ENCODE measurements at regions not wholly inside any gene's neighbourhood (a gene's known extent, or its start where the extent isn't known, plus 50 kb on each side); places are given as distances from the start of the nearest gene placed in this dataset.
"Not testable (repeated sequence)": the region's sequence is repeated elsewhere in the genome, so short reads cannot be mapped to it uniquely, and the experiment has no call there.

DNA sequence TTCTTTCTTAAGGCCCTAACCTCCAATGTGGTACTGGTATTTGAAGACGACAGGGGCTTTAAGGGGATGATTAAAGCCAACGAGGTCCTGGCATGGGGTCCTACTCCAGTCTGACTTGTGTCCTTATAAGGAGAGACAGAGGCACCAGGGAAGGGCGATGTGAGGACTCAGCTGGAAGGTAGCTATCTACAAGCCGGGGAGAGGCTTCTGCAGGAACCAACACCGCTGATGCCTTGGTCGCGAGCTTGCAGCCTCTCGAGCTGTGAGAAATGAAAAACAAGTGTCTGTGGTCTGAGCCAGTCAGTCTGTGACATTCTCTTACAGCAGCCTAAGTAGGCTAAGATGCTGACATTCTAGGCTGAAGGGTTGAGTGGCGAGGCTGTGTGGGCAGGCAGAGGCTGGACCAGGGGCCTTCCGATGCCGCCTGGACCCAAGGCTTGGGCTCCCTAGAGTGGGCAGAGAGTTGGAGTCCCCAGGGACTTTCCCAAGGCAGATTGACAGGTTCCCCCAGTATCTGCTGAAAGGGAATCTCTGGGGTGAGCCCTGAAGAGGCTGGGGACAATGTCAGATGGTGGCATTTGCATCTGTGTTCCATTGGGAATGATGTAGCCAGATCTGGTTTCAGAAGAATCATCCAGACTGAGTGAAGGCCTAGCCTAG is 322.9 kb upstream of the HS6ST1 start:
- DNase-seq, result no peak

DNA sequence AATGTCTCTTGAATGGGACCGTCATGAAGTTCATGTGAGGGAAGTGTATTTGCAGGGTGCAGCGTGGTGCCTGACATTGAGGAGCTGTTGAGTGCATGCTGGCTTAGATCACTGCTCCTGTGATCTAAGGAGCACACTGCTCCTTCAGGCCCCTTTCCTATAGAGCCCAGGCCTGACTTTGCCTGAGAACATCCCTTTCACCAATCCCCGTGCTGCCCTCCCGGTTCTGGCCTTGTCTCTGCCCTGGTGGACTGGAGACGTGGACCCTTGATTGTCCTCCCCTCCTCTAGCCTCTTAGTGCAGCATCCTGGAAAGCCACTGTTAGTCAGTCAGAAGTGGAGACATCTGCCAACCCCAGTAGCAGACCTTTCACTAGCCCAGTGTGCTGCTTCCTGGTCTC is 323.6 kb upstream of the HS6ST1 start:
- DNase-seq, result no peak

DNA sequence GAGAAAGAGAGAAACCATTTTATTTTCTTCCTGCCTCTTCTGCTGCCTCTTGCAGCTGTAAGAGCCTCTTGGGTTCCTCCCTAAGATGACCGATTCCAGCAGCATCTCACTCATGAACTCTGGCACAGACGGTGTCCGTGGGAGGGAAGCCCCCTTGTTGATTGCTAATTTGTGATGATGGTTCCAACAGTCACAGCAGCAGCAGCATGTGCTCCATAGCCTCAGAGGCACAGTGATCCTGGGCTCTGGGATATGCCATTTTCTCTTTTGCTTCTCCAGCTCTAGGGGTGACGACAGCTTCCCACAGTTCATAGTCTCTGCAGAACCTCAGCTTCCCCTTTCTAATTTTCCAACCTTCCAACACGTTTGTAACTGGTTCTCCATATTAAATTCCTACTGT is 324.2 kb upstream of the HS6ST1 start:
- no peak for DNase-seq

DNA sequence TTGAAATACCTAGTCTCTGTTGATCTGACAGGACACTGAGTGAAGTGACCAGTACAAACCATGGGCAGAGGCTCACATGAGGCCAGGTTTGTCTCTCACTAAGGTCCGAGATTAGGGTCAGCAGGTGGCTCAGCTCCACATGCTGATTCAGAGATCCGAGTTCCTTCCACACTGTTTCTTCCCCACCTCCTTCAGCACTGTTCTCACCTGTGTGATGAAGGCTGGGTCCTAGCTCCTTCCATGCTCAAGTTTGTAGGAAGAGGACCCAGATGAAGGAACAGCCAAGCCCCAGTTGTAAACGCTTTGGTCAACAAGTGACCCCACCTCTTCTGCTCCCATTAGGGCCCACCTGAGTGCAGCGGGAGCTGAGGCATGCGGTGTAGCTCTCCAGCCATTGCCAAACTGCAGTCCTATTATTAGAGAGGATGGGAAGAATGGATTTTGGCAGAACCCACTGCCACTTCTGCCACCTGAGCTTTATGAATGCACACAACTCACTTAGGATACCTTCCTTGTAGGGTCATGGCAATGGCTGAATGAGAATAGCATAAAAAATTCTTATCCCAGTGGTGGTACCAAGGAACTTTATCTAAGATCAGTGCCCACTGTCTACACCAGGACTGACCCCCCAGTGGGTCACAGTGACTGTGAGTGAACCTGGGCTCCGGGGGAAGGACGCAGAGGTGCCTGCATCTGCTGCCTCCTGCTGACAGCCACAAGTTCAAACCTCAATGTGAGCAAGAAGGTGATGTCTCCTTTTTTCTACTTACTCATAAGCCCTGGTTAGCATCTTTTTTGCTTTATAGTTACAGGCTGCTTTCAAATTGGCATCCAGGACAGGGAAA is 324.8 kb upstream of the HS6ST1 start:
- no peak for DNase-seq

DNA sequence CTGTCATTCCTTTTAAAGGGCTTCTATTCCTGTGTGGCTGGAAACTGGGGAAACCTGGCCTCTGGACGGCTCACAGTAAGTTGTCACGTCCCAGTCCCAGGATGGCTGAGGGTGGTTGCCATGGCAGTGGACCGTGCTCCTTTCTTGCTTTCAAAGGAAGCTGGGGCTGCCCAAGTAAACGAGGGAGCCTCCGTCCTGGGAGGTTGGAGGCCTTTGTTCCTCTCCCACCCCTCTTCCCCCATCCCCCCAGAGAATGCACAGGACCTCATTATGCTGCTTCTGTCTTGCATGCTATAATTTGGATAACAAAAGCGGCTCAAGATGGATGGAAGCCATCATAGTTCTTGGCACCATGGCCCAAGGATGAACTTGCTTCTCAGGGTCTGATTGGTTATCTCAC is 325.5 kb upstream of the HS6ST1 start:
- no peak for DNase-seq

DNA sequence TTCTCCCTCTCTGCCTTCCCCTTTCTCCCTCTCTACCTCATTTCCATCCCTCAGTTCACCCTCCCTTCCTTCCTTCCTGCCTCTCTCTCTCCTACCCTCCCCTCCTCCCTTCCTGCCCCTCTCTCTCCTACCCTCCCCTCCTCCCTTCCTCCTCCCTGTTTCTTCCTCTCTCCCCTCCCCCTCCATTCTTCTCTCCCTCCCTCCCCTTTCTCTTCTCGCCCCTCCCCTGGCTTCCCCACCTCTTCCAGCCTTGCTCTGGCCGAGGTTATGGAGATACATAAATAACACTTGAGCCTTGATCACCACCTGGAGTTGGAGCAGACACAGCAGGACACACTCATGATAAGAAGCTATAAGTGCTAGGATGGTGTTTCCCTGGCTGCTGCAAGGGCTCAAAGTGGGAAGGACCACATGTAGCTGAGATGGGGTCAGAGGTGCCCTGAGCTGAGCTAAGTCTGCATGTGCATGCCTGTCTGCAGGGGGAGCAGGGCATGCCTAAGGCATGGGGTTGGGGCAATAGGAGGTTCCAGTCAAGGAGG is 326.1 kb upstream of the HS6ST1 start:
- no peak for DNase-seq

DNA sequence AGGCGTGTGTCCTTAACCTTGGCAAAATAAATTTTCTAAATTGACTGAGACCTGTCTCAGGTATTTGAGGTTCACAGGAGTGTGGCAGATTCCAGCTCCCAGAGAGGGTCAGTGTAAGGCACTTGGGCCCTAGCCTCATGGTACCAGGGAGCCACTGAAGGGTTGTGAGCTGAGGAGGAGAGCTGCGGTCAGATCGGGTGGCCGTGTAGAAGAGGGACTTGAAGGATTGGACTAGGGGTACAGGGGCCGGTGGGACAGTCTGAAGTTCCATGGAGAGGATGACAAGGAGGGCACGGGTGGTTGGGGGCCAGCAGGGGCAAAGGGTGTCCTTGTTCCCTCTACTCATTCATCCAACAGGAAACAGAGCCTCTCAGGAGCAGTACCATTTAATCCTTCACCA is 327.0 kb upstream of the HS6ST1 start:
- no peak for DNase-seq

DNA sequence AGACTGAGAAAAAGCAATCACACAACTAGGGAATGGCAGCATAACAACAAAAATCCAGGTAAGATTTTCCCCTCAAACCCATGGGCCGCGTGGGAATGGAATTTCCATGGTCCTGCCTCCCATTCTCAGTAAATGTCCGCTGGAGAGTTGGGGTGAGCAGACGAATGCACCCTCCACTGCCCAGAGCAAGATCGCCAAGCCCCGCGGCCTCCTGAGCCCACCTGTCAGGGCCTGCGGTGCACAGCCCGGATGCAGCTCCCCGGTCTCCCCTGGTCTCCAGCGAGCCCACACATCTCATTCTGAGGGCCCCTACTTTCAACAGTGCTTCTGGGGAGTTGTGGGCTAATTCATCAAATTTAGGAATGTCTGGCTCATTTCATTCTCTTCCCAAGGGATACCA is 327.4 kb upstream of the HS6ST1 start:
- no peak for DNase-seq

DNA sequence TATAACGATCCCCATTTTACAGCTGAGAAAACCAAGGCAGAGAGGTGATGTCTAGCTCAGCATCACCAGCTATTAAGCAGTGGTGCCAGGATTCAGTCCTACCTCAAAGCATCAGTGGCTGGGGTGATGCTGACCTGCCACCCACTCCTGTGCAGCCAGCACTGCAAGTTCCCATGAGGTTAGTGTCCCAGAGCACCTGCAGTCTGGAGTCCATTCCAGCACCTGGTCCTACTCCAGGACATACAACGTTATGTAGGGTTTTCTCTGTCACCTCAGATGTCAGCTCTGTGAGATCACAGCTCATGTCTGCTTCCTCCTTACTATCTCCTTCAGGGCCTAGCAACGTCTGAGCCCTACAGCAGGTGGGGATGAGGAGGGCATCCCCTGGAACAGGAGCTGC is 328.0 kb upstream of the HS6ST1 start:
- DNase-seq, result no peak

DNA sequence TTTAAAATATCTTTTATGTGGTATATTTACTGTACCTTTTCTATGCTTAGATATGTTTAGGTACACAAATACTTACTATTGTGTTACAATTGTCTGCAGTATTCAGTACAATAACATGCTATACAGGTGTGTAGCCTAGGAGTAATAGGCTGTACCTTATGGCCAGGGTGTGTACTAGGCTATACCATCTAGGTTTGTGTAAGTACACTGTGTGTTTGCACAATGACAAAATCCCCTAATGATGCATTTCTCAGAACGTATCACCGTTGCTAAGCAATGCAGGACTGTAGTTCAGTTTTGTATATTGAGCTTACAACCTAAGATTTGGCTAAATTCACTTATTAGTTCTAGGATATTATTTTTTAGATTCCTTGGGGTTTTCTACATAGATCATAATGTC is 332.3 kb upstream of the HS6ST1 start:
- DNase-seq, result no peak

DNA sequence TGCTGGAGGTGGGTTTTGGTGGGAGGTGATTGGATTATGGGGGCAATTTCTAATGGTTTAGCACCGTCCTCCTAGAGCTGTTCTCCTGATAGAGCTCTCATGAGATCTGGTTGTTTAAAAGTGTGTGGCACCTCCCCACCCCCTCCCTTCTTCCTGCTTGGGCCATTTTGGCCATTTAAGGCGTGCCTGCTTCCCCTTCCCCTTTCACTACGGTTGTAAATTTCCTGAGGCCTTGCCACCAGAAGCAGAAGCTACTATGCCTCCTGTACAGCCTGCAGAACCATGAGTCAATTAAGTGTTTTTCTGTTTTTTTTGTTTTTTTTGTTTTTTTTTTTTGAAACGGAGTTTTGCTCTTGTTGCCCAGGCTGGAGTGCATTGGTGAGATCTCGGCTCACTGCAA is 335.7 kb upstream of the HS6ST1 start:
- no peak for DNase-seq

DNA sequence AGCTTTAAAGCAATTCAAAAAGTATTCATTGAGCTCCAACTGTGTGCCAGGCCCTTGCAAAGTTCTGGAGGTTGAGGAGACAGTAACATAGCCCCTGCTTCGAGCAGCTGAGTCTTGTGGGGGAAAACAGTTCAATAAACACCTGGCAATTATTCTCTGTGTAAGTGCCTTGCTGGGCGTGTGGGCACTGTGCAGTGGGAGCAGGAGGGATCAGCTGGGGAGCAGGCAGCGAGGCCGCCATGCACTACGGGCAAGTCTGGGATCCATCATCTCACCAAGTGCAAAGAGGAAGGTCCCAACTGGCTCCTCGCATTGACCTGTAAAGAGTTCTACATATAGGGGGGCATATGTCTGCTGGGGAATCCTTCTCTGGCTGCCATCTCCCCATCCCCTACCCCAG is 342.2 kb upstream of the HS6ST1 start:
- DNase-seq, result no peak

DNA sequence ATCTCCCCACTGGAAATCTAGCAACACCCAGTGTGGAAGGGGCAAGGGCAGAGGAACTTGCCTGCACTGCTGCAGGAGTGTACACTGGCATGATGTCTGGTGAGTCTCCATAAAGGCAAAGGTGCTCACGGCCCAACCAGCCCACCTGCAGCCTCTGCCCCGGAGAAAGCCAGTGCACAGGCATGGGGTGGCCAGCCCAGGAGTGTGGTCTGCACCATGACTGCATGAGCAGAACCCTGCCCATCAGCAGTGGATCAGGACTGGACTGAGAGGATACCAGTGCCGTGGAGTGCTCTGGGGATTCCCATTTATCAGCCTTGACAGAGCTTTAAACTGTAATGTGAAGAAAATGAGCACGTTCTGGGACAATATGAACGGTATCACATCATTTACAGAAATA is 342.6 kb upstream of the HS6ST1 start:
- no peak for DNase-seq

DNA sequence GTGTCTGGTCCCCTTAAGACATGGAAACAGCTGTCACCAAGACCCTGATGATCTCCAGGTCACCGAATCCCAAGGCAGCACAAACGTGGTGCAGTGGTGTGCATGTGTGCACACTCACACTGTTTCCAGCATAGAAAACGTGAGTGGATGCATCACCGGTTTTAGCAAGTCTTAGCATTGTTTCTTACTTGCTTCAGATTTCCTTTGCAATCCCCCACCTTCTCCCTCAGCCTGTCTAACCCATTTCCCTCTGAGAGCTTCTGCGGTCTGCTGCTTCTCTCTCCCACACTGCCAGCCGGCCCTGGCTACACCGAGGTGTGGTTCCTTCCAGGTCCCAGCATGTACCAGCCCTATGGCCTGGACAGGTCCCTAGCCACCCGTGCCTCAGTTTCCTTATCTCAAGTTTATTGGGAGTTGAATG is 343.4 kb upstream of the HS6ST1 start:
- DNase-seq, result no peak

DNA sequence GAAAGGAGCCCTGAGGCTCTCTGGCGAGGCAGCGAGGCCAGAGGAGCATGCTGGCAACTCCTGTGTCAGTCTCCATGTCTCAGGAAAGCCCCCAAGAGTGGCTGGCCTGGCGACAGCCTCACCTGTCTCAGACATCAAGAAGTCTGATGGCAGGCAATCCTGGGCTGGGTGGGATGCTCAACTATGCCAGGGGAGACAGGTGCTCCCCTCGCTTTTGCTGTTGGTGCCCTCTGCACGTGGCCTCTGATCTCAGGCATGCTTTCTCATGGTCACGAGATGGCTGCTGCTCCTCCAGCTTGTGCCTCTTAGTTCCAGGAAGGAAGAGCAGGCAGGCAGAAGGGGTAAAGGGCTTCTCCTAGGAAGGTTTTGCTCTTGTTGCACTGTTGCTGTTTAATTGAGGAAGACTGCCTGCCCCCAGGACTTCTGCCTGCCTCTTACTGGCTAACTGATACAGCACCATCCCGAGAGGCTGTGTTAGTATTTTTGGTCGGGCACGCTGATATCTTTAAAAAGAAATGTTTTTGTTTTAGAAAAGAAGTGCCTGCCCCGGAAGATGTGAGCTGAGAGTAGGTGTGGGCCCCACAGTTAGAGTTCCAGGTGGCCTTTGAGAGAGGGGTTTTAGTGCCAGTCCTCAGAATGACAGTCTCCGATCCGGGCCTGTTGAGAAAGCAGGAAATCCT is 344.8 kb upstream of the HS6ST1 start:
- no peak for DNase-seq

DNA sequence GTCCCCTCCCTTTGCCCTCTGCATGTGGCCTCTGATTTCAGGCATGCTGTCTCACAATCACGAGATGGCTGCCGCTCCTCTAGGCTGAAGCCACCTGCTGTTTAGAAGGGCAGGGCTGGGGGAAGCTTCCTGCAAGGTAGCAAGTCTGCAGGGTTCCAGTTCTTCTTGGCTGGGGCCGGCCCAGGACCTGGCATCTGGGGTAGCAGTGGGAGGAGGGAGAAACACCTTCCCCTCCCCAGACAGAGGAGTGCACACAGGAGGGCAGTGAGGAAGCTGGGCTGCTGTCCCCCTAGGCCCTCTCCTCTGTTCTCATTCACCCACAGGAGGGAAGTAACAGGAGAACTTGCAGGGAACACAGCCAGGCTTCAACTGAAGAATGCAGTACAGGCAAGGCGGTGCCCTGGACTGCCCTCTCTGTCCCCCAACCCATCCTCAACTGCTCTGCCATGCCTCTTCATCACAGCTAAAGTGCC is 345.9 kb upstream of the HS6ST1 start:
- no peak for DNase-seq

DNA sequence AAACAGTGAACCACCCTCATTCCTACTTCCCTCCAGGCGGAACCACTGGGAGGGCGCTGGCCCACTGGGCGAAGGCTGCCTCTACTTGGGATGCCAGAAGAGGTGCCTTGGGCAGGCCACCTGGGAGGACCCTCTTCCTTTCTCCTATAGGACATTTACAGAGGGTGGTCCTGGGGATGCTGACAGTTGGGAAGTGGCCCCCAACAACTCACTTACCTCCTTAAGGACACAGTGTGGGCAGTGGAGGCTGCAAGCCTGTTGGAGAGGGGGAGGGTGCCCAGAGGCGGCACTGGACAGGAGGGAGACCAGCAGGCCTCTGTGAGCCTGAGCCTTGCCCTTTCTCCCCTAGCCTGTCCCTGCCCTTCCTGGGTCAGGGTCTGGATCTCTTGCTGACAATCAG is 346.4 kb upstream of the HS6ST1 start:
- no peak for DNase-seq

DNA sequence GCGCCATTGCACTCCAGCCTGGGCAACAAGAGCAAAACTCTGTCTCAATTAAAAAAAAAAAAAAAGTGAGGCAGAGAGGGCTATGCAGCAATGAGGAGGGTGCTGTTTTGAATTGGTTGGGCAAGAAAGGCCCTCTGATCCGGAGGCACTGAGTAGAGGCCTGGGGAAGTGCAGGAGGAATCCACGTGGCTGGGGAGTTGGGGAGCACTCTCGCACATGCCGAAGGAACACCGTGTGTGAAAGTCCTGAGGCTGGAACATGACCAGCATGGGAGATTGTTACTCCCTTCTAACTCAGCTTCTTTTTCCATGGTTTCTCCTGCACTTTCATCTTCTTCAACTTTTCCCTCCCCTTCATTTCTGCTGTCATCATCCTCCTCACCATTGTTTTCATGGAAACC is 347.9 kb upstream of the HS6ST1 start:
- DNase-seq, result no peak

DNA sequence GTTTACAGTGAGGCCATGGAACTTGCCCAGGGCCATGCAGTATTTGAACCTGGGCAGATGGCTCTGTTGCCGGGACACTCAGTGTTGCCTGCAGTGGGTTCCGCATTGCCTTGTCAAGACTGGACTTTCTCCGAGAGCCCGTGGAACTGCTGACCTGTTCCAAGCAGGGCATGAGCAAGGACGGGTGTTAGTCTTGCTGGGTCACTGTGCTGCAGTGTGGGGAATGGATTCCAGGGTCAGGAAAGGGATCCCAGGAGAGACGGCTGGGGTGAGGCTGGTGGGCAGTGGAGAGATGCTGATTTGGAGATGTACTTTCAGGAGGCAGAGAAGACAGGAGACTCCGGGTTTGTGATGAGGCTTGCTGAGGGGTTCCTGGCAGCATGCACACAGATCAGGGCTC is 348.7 kb upstream of the HS6ST1 start:
- DNase-seq, result no peak

DNA sequence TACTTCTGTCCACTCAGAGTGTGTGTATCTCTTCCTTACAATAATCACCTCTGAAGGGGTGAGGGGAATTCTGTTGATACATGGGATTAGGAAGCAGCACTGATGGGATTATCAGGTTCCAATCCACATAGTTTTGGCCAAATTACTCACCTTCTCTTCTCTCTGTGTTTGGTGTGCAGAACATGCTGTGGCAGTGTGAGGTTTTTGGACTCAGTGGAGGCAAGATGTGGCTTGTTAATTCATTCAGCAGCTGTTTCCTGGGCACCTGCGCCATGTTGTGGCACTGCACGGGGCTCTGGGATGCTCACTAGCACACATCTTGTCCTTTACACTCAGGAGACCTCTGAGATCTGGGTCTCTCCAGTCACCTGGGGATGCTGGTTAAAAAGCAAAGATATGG is 350.3 kb upstream of the HS6ST1 start:
- DNase-seq, result no peak

DNA sequence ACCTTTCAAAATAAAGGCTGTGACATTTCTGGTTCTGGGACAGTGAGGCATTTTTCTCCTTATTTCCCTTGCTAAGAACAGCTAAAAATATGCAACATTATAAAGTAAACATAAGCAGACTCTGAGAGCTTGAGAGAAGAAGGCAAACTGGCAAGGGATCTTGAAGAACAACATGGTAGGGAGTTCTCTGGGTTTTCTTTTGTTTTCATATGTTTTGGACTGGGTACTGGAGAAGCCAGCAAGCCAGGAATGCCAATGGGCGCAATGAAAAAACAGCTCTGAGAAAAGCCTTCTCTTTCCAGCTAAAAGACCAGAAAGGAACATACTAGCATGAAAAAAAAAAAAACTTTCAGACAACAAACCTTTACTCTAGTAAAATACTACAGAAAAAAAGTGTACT is 351.4 kb upstream of the HS6ST1 start:
- DNase-seq, result no peak

DNA sequence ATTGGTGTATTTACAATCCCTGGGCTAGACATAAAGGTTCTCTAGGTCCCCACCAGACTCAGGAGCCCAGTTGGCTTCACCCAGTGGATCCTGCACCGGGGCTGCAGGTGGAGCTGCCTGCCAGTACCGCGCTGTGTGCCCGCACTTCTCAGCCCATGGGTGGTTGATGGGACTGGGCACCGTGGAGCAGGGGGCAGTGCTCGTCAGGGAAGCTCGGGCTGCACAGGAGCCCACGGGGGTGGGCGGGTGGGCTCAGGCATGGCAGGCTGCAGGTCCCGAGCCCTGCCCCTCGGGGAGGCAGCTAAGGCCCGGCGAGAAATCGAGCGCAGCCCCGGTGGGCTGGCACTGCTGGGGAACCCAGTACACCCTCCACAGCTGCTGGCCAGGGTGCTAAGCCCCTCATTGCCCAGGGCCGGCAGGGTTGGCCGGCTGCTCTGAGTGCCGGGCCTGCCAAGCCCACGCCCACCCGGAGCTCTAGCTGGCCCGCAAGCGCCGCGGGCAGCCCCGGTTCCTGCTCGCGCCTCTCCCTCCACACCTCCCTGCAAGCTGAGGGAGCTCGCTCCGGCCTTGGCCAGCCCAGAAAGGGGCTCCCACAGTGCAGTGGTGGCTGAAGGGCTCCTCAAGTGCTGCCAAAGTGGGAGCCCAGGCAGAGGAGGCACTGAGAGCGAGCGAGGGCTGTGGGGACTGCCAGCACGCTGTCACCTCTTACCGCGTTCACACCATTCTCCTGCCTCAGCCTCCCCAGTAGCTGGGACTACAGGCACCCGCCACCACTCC is 353.5 kb upstream of the HS6ST1 start:
- not testable (repeated sequence) for DNase-seq

DNA sequence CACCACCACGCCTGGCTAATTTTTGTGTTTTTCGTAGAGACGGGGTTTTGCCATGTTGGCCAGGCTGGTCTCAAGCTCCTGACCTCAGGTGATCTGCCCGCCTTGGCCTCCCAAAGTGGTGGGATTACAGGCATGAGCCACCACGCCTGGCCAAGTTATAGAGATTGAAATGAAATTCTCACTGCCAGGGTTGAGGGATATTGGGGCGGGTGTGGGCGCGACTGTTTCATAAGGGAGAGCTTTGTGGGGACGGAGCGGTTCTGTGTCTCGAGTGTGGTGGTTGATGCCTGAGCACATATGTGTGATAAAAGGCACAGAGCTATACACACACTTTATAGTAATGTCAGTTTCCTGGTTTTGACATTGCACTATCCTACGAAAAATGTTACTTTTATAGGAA is 361.0 kb upstream of the HS6ST1 start:
- not testable (repeated sequence) for DNase-seq
